ENCODE measurements at regions not wholly inside any gene's neighbourhood (a gene's known extent, or its start where the extent isn't known, plus 50 kb on each side); places are given as distances from the start of the nearest gene placed in this dataset.

DNA sequence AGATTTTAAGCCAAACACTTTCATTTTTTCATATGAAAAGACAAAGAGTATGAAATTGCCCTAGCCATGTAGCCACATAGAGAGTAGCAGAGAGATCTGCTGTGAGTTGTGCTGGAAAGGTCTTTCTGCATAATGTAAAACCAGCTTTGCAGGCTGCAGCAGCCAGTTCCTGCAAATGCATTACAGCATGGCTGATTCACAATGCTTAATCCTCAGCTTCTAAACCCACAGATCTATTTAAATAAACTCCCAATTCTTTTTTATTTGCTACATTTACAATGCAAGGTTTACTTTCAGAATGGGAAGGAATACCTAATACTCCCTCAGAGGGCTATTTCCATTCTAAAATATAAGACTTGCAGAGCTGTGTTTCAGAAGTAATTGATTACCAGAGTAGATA is 185.6 kb upstream of the STARD13 start:
- Histone ChIP-seq H3K9me3 (ENCODE audit: low read length) (no peaks in the 10 kb centered on the region), H3K36me3 (ENCODE audit: insufficient read depth, low read length) (no peaks in the 10 kb centered on the region), H3K27me3 (ENCODE audit: insufficient read depth, low read length) (no peaks in the 10 kb centered on the region)

DNA sequence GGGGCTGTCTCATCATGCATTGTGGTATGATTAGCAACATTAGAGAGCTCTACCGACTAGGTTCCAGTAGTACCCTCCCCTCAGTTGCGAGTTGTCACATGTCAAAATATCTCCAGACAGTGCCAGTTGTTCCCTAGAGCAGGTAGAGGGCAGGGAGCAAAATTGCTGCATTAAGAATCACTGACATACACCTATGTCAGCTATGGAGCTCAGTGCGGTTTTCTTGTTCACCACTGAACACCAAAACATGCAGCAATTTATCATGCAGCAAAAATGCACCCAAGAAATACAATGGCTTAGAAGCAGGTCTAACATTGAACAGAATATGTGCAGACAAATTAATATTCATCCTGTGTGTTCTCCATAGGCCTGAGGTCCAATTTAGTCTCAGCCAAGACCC is 186.9 kb upstream of the STARD13 start:
- no peaks in the 10 kb centered on the region for H3K9me3 ChIP-seq (ENCODE audit: low read length)
- no peaks in the 10 kb centered on the region for H3K36me3 ChIP-seq (ENCODE audit: insufficient read depth, low read length)
- H3K4me1 ChIP-seq (ENCODE audit: insufficient read depth, low read length): peaks cover 4% of the 10 kb centered on the region
- no peak overlapping the region for H2AFZ ChIP-seq (ENCODE audit: low read depth, low read length)
- H3K4me3 ChIP-seq (ENCODE audit: low read length): no peak overlapping the region
- no peaks in the 10 kb centered on the region for H3K27me3 ChIP-seq (ENCODE audit: insufficient read depth, low read length)

More for the DNA sequence above, 185.6 kb upstream of the STARD13 start:
- Histone ChIP-seq H3K4me1 (ENCODE audit: insufficient read depth, low read length) (peaks cover 4% of the 10 kb centered on the region), H3K4me3 (ENCODE audit: low read length) (no peak overlapping the region), H2AFZ (ENCODE audit: low read depth, low read length) (no peak overlapping the region)

- Histone ChIP-seq H3K4me3 (ENCODE audit: low read length) (no peak overlapping the region), H2AFZ (ENCODE audit: low read depth, low read length) (no peak overlapping the region), H3K4me1 (ENCODE audit: insufficient read depth, low read length) (no peaks in the 10 kb centered on the region), H3K9me3 (ENCODE audit: low read length) (peaks cover 5% of the 10 kb centered on the region), H3K36me3 (ENCODE audit: insufficient read depth, low read length) (no peaks in the 10 kb centered on the region), H3K27me3 (ENCODE audit: insufficient read depth, low read length) (no peaks in the 10 kb centered on the region)
These were observed 193.6 kb upstream of the STARD13 start for GRCh38 chr13:33479105-33479504.

- Histone ChIP-seq H3K9me3 (ENCODE audit: low read length) (peaks cover 5% of the 10 kb centered on the region), H3K36me3 (ENCODE audit: insufficient read depth, low read length) (no peaks in the 10 kb centered on the region), H3K4me1 (ENCODE audit: insufficient read depth, low read length) (no peaks in the 10 kb centered on the region), H3K27me3 (ENCODE audit: insufficient read depth, low read length) (no peaks in the 10 kb centered on the region), H2AFZ (ENCODE audit: low read depth, low read length) (no peak overlapping the region), H3K4me3 (ENCODE audit: low read length) (no peak overlapping the region)
These were observed 195.0 kb upstream of the STARD13 start for GRCh38 chr13:33480561-33480960.

- Histone ChIP-seq H3K9me3 (ENCODE audit: low read length) (no peaks in the 10 kb centered on the region), H3K4me1 (ENCODE audit: insufficient read depth, low read length) (no peaks in the 10 kb centered on the region), H3K4me3 (ENCODE audit: low read length) (no peak overlapping the region), H3K36me3 (ENCODE audit: insufficient read depth, low read length) (no peaks in the 10 kb centered on the region), H3K27me3 (ENCODE audit: insufficient read depth, low read length) (no peaks in the 10 kb centered on the region), H2AFZ (ENCODE audit: low read depth, low read length) (no peak overlapping the region)
These were observed 197.9 kb upstream of the STARD13 start for GRCh38 chr13:33483471-33483870.

- Histone ChIP-seq H2AFZ (ENCODE audit: low read depth, low read length) (no peak overlapping the region), H3K9me3 (ENCODE audit: low read length) (no peaks in the 10 kb centered on the region), H3K27me3 (ENCODE audit: insufficient read depth, low read length) (no peaks in the 10 kb centered on the region), H3K36me3 (ENCODE audit: insufficient read depth, low read length) (no peaks in the 10 kb centered on the region), H3K4me1 (ENCODE audit: insufficient read depth, low read length) (no peaks in the 10 kb centered on the region), H3K4me3 (ENCODE audit: low read length) (no peak overlapping the region)
These were observed 199.7 kb upstream of the STARD13 start for GRCh38 chr13:33485247-33485646.

GRCh38 chr13:33487575-33488243 is 202.2 kb upstream of the STARD13 start:
- H3K9me3 ChIP-seq (ENCODE audit: low read length): no peaks in the 10 kb centered on the region
- no peak overlapping the region for H2AFZ ChIP-seq (ENCODE audit: low read depth, low read length)
- H3K4me1 ChIP-seq (ENCODE audit: insufficient read depth, low read length): no peaks in the 10 kb centered on the region
- no peak overlapping the region for H3K4me3 ChIP-seq (ENCODE audit: low read length)
- no peaks in the 10 kb centered on the region for H3K36me3 ChIP-seq (ENCODE audit: insufficient read depth, low read length)
- no peaks in the 10 kb centered on the region for H3K27me3 ChIP-seq (ENCODE audit: insufficient read depth, low read length)

DNA sequence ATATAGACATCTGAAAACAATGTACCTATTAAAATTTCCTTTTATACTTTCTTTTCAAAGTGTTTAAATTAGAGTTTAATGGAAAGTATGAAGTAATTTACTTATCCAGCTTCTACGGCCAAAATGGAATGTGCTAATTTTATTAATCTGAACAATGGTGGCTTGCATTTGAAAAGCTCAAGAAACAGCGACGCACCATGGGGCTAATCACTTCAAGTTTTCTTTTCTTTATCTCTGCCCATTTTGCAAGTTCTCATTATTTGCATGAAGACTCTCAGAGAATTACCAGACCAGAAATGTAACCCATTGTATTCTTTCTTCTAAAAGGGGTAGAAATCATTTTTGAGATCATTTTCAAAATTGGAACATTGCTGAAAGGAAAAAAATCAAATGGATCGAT is 204.0 kb upstream of the STARD13 start:
- Histone ChIP-seq H3K4me3 (ENCODE audit: low read length) (no peak overlapping the region), H3K9me3 (ENCODE audit: low read length) (no peaks in the 10 kb centered on the region), H3K4me1 (ENCODE audit: insufficient read depth, low read length) (no peaks in the 10 kb centered on the region), H3K36me3 (ENCODE audit: insufficient read depth, low read length) (no peaks in the 10 kb centered on the region), H3K27me3 (ENCODE audit: insufficient read depth, low read length) (no peaks in the 10 kb centered on the region), H2AFZ (ENCODE audit: low read depth, low read length) (no peak overlapping the region)

DNA sequence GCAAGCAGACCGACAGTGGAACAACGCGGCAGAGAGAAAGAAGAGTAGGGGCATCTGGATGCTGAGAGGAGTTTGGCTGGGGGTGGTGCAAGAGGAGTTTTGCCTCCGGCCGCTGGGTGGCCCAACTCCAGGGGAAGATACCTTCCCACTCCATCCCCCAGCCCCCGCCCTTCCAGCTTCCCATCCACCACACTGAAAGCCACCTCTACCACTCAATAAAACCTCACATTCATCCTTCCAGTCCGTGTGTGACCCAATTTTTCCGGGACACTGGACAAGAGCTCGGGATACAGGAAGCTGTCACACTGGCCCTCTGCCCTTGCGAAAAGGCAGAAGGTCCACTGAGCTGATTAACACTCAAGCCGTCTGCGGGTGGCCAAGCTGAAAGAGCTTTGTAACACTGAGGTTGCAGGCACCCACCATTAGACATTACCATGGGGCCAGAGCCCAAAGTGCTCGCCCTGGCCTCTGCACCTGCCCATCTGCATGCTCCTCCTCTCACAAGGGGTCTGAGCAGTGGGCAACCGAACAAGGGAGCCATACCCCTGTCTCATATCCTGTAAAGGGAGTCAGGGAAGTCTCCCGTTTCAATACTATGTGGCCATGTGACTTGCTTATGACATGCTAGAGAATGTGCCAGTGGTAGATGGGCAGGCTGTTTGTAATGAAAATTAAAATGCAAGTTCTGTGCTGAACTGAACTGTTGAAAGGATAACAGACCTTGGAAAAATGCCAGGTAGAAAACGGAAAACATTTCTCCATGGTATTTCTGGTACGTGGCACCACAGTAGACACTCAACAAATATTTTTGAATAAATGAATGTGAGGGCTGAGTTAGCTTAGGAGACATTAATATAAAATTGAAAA is 205.1 kb upstream of the STARD13 start:
- Histone ChIP-seq H3K4me3 (ENCODE audit: low read length) (no peak overlapping the region), H3K36me3 (ENCODE audit: insufficient read depth, low read length) (no peaks in the 10 kb centered on the region), H3K9me3 (ENCODE audit: low read length) (no peaks in the 10 kb centered on the region), H3K4me1 (ENCODE audit: insufficient read depth, low read length) (no peaks in the 10 kb centered on the region), H3K27me3 (ENCODE audit: insufficient read depth, low read length) (no peaks in the 10 kb centered on the region), H2AFZ (ENCODE audit: low read depth, low read length) (no peak overlapping the region)

DNA sequence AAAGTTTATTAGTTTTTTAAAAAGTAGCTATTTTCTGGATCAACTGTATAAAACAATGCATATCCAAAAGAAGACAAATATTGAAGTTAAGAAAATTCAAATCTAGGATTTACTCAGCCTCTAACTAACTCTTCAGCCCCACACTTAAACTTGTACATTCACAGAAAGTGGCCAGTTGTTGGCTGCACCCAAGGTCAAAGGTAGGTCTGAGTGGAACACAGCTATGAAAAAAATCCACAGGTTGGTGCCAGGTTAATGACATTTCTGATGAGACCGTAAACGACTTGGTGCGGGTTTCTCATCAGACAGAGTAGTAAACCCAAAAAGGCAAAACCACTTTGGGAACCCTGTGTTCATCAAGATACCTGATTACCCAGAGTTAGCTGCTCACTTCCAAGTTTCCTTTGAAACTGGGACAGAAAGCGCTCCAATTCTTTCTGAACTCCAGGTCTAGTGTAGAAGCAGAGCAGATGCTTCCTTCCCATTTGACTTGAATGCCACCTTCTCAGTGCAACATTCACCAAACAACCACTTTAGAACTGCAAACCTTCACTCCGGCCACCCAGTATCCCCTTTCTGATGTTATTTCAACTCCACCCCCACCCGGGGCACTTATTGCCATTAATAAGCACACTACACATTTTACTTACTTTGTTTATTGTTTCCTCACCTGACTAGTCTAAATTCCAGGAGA is 208.3 kb upstream of the STARD13 start:
- H3K9me3 ChIP-seq (ENCODE audit: low read length): no peaks in the 10 kb centered on the region
- no peaks in the 10 kb centered on the region for H3K4me1 ChIP-seq (ENCODE audit: insufficient read depth, low read length)
- no peak overlapping the region for H2AFZ ChIP-seq (ENCODE audit: low read depth, low read length)
- H3K4me3 ChIP-seq (ENCODE audit: low read length): no peak overlapping the region
- H3K36me3 ChIP-seq (ENCODE audit: insufficient read depth, low read length): no peaks in the 10 kb centered on the region
- no peaks in the 10 kb centered on the region for H3K27me3 ChIP-seq (ENCODE audit: insufficient read depth, low read length)

DNA sequence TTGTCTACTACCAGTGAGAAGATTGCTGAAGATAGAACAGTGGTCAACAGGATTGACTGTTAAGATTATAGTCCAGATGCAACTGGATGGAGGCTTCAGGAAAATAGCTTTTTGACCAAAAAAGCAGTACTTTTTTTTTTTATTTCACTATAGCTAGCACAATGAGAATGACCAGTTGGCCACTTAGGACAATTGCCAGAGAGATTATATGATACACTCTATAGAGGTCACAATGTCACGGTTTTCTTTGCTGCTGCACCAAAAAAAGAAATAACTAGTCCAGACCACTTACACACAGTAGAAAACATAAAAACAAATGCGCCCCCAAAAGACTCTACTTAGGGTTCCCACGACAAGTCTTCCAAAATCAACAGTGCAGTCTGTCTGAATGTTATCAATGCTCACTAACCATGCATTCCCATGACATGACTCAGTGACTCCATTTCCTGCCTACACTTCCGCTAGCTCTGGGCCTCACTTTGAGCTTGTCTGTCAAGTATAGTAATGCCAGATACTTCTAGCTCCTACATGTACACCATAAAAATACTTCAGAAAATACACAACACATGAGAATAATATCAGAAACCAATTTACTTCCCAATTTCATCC is 209.1 kb upstream of the STARD13 start:
- no peak overlapping the region for H3K4me3 ChIP-seq (ENCODE audit: low read length)
- no peaks in the 10 kb centered on the region for H3K27me3 ChIP-seq (ENCODE audit: insufficient read depth, low read length)
- H3K4me1 ChIP-seq (ENCODE audit: insufficient read depth, low read length): no peaks in the 10 kb centered on the region
- H3K9me3 ChIP-seq (ENCODE audit: low read length): no peaks in the 10 kb centered on the region
- H2AFZ ChIP-seq (ENCODE audit: low read depth, low read length): no peak overlapping the region
- no peaks in the 10 kb centered on the region for H3K36me3 ChIP-seq (ENCODE audit: insufficient read depth, low read length)

DNA sequence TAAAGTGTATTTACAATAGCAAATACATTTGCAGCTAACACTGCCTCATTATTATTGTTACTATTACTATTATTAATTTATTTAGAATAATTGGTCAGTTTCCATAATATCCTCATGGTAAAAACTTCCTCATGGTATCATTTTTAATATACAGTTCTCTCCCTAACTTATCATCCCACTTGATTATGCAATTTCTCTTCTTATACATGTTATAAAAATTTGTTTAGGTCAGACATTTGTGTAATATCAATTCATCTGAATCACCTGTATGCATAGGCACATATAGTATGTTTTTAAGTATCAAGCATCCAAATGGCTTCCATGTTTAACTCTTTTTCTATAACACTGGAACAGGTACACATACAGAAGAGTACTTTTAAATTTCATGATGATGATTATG is 210.8 kb upstream of the STARD13 start:
- Histone ChIP-seq H3K4me1 (ENCODE audit: insufficient read depth, low read length) (no peaks in the 10 kb centered on the region), H2AFZ (ENCODE audit: low read depth, low read length) (no peak overlapping the region), H3K4me3 (ENCODE audit: low read length) (no peak overlapping the region), H3K36me3 (ENCODE audit: insufficient read depth, low read length) (no peaks in the 10 kb centered on the region), H3K9me3 (ENCODE audit: low read length) (no peaks in the 10 kb centered on the region), H3K27me3 (ENCODE audit: insufficient read depth, low read length) (no peaks in the 10 kb centered on the region)

Data from neuron (in vitro differentiated cells).